ENCODE measurements at regions not wholly inside any gene's neighbourhood (a gene's known extent, or its start where the extent isn't known, plus 50 kb on each side); places are given as distances from the start of the nearest gene placed in this dataset.

- H3K9me3 Mint-ChIP-seq (ENCODE audit: low read depth), result peaks cover 17% of the 10 kb centered on the region
- no peak overlapping the region for H3K27ac Mint-ChIP-seq
- no peak for TF ChIP-seq CTCF (IDR thresholded peaks at IDR 0.05; ENCODE audit: unreplicated experiment)
- no peaks in the 10 kb centered on the region for H3K4me1 Mint-ChIP-seq (ENCODE audit: low read depth)
- H3K4me3 Mint-ChIP-seq (ENCODE audit: low read depth), result no peak overlapping the region
- H3K27me3 Mint-ChIP-seq, result no peaks in the 10 kb centered on the region
- no peaks in the 10 kb centered on the region for H3K36me3 Mint-ChIP-seq (ENCODE audit: insufficient read depth)
- no peak for DNase-seq (ENCODE audit: low spot score, unreplicated experiment)
These were observed 152.4 kb upstream of the SERPINE2 start for GRCh38 chr2:224191465-224191864.

GRCh38 chr2:224190936-224191270 is 151.8 kb upstream of the SERPINE2 start:
- Mint-ChIP-seq H3K36me3 (ENCODE audit: insufficient read depth) (no peaks in the 10 kb centered on the region), H3K9me3 (ENCODE audit: low read depth) (peaks cover 17% of the 10 kb centered on the region), H3K27ac (no peak overlapping the region), H3K4me3 (ENCODE audit: low read depth) (no peak overlapping the region), H3K4me1 (ENCODE audit: low read depth) (no peaks in the 10 kb centered on the region), H3K27me3 (no peaks in the 10 kb centered on the region)
- no peak for DNase-seq (ENCODE audit: low spot score, unreplicated experiment)
- no peak for TF ChIP-seq CTCF (IDR thresholded peaks at IDR 0.05; ENCODE audit: unreplicated experiment)

GRCh38 chr2:224190234-224190935 is 151.3 kb upstream of the SERPINE2 start:
- H3K4me3 Mint-ChIP-seq (ENCODE audit: low read depth), result no peak overlapping the region
- no peak for DNase-seq (ENCODE audit: low spot score, unreplicated experiment)
- no peaks in the 10 kb centered on the region for H3K27me3 Mint-ChIP-seq
- no peak overlapping the region for H3K27ac Mint-ChIP-seq
- no peak for TF ChIP-seq CTCF (IDR thresholded peaks at IDR 0.05; ENCODE audit: unreplicated experiment)
- H3K36me3 Mint-ChIP-seq (ENCODE audit: insufficient read depth), result no peaks in the 10 kb centered on the region
- peaks cover 14% of the 10 kb centered on the region for H3K9me3 Mint-ChIP-seq (ENCODE audit: low read depth)
- no peaks in the 10 kb centered on the region for H3K4me1 Mint-ChIP-seq (ENCODE audit: low read depth)

GRCh38 chr2:224187220-224187619 is 148.1 kb upstream of the SERPINE2 start:
- H3K9me3 Mint-ChIP-seq (ENCODE audit: low read depth), result peaks cover 4% of the 10 kb centered on the region
- no peak for DNase-seq (ENCODE audit: low spot score, unreplicated experiment)
- no peak overlapping the region for H3K4me3 Mint-ChIP-seq (ENCODE audit: low read depth)
- H3K27me3 Mint-ChIP-seq, result no peaks in the 10 kb centered on the region
- no peak overlapping the region for H3K27ac Mint-ChIP-seq
- no peak for TF ChIP-seq CTCF (IDR thresholded peaks at IDR 0.05; ENCODE audit: unreplicated experiment)
- no peaks in the 10 kb centered on the region for H3K36me3 Mint-ChIP-seq (ENCODE audit: insufficient read depth)
- H3K4me1 Mint-ChIP-seq (ENCODE audit: low read depth), result no peaks in the 10 kb centered on the region

- Mint-ChIP-seq H3K27ac (no peak overlapping the region), H3K9me3 (ENCODE audit: low read depth) (peaks cover 4% of the 10 kb centered on the region), H3K4me1 (ENCODE audit: low read depth) (no peaks in the 10 kb centered on the region), H3K4me3 (ENCODE audit: low read depth) (no peak overlapping the region), H3K36me3 (ENCODE audit: insufficient read depth) (no peaks in the 10 kb centered on the region), H3K27me3 (no peaks in the 10 kb centered on the region)
- TF ChIP-seq CTCF (IDR thresholded peaks at IDR 0.05; ENCODE audit: unreplicated experiment), result no peak
- DNase-seq (ENCODE audit: low spot score, unreplicated experiment), result no peak
These were observed 146.0 kb upstream of the SERPINE2 start for GRCh38 chr2:224185023-224185601.

All from progenitor cell of endocrine pancreas (in vitro differentiated cells).